Activated CD8-positive, alpha-beta T cell treated with anti-CD3 and anti-CD28 coated beads for 36 hours (primary cell): ENCODE measurements at regions not wholly inside any gene's neighbourhood (a gene's known extent, or its start where the extent isn't known, plus 50 kb on each side); places are given as distances from the start of the nearest gene placed in this dataset.

ENCODE experiments used
- ATAC-seq: fragments of 200-7000 bp; cut with Tn5 transposase; one replicate; pipeline ENCODE4 v1.10.0; 2021; ENCODE audit warnings: mild to moderate bottlenecking, moderate library complexity
- CTCF ChIA-PET: fragments of 350-600 bp; sonication (Branson Sonifier 250); formaldehyde crosslinking; loops from one replicate; lab custom pipeline; 2021; ENCODE audit warnings: antibody characterized with exemption; lab: Charles Lee
- POLR2A ChIA-PET: fragments of 350-600 bp; sonication (Branson Sonifier 250); formaldehyde crosslinking; loops from one replicate; lab custom pipeline; 2021; ENCODE audit warnings: antibody characterized with exemption; lab: Charles Lee
- DNase-seq: peaks from one replicate; pipeline ENCODE4 v3.0.0-alpha.2; 2020
- H3K27ac Mint-ChIP-seq: one replicate; pipeline ENCODE4 v1.8.0; 2021; ENCODE audit warnings: mild to moderate bottlenecking, mixed read lengths
- H3K27me3 Mint-ChIP-seq: one replicate; pipeline ENCODE4 v1.8.0; 2021; ENCODE audit warnings: mixed read lengths
- H3K36me3 Mint-ChIP-seq: one replicate; pipeline ENCODE4 v1.8.0; 2021; ENCODE audit warnings: low read depth, mixed read lengths
- H3K4me1 Mint-ChIP-seq: one replicate; pipeline ENCODE4 v1.8.0; 2021; ENCODE audit warnings: low read depth, mixed read lengths
- H3K4me3 Mint-ChIP-seq: one replicate; pipeline ENCODE4 v1.8.0; 2021; ENCODE audit warnings: mild to moderate bottlenecking, moderate library complexity, mixed read lengths
- H3K9me3 Mint-ChIP-seq: one replicate; pipeline ENCODE4 v1.8.0; 2021; ENCODE audit warnings: mixed read lengths
- intact Hi-C: fragments of 100-400 bp; cut with micrococcal nuclease; formaldehyde crosslinking; loops from one replicate; pipeline ENCODE4 v1.10.0; 2022
- TF ChIP-seq, protein P1 (sequence below): fragments of 200-600 bp; IDR thresholded peaks from one replicate; pipeline ENCODE4 v1.8.0; 2022; ENCODE audit warnings: antibody characterized with exemption, mild to moderate bottlenecking

DNA sequence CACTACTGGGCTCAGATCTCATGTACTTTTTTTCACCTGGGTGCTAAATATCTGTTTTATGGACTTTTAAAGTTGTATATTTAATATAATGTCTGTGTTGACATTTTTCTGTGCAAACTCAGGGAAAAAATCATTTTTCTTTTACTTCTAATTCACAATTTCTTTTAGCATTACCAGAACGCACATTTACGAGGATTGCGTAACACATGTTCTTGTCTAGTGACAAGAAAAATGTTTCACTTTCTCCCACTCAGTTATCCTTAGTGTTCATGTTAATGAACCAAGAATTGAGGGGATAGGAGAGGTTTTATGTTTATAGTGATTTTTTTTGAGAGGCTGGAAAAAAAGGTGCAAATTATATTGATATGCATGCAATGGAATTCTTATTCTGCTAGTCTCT lies 86.3 kb upstream of the PJA2 start:
- DNase-seq, result no peak

DNA sequence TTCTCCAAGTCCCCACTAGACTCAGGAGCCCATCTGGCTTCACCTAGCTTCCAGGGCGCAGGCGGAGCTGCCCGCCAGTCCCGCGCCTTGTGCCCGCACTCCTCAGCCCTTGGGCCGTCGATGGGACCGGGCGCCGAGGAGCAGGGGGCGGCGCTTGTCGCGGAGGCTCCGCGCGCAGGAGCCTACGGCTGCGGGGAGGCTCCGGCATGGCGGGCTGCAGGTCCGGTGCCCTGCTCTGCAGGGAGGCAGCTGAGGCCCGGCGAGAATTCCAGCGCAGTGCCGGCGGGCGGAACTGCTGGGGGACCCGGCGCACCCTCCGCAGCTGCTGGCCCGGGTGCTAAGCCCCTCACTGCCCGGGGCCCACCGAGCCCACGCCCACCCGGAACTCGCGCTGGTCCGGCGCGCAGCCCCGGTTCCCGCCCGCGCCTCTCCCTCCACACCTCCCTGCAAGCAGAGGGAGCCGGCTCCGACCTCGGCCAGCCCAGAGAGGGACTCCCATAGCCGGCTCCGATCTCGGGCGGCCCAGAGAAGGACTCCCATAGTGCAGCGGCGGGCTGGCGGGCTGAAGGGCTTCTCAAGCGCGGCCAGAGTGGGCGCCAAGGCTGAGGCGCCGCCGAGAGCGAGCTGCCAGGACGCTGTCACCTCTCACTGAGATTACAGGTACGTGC lies 78.1 kb upstream of the PJA2 start:
- ChIA-PET CTCF (no interaction called here), POLR2A (no interaction called here)
- H3K9me3 Mint-ChIP-seq, result no peaks in the 10 kb centered on the region
- H3K4me3 Mint-ChIP-seq, result no peak overlapping the region
- intact Hi-C loops, result no loop called here
- H3K27me3 Mint-ChIP-seq, result peaks cover 3% of the 10 kb centered on the region
- H3K27ac Mint-ChIP-seq, result no peak overlapping the region
- DNase-seq (no peak), ATAC-seq (no peak)
- TF ChIP-seq, protein P1, sequence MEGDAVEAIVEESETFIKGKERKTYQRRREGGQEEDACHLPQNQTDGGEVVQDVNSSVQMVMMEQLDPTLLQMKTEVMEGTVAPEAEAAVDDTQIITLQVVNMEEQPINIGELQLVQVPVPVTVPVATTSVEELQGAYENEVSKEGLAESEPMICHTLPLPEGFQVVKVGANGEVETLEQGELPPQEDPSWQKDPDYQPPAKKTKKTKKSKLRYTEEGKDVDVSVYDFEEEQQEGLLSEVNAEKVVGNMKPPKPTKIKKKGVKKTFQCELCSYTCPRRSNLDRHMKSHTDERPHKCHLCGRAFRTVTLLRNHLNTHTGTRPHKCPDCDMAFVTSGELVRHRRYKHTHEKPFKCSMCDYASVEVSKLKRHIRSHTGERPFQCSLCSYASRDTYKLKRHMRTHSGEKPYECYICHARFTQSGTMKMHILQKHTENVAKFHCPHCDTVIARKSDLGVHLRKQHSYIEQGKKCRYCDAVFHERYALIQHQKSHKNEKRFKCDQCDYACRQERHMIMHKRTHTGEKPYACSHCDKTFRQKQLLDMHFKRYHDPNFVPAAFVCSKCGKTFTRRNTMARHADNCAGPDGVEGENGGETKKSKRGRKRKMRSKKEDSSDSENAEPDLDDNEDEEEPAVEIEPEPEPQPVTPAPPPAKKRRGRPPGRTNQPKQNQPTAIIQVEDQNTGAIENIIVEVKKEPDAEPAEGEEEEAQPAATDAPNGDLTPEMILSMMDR, result no peak
- no peaks in the 10 kb centered on the region for H3K36me3 Mint-ChIP-seq
- H3K4me1 Mint-ChIP-seq, result no peaks in the 10 kb centered on the region

More for the DNA sequence above, 86.3 kb upstream of the PJA2 start:
- no peaks in the 10 kb centered on the region for H3K4me1 Mint-ChIP-seq
- ATAC-seq, result no peak
- no peaks in the 10 kb centered on the region for H3K9me3 Mint-ChIP-seq
- H3K36me3 Mint-ChIP-seq, result no peaks in the 10 kb centered on the region
- no peak overlapping the region for H3K4me3 Mint-ChIP-seq
- TF ChIP-seq, protein P1, result no peak
- intact Hi-C loops, result no loop called here
- no peak overlapping the region for H3K27ac Mint-ChIP-seq
- H3K27me3 Mint-ChIP-seq, result peaks cover 4% of the 10 kb centered on the region
- CTCF ChIA-PET, result no interaction called here
- POLR2A ChIA-PET, result no interaction called here

DNA sequence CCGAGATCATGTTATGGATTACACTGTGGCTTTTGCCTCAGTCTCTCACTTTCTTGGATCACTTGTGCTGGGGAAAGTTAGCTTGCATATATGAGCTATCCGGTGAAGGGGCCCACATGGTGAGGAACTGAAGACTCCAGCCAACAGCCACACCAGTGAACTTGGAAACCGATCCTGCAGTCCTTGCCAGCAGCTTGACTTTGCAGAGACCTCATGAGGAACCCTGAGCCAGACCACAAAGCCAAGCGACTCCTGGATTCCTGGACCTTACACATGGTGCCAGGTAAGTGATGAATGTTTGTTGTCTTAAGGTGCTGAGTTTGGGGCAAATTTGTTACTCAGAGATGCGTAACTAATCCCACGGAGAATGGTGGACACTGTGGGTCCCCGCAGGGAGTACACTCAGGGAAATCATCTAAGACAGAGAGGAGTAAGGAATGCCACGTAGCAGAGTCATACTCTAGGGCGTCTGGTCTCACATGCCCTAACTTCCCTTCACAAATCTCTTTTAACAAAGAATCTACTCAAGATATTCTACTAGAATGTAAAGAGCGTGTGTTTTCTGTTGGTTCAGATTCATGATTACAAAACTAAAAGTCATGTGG lies 76.5 kb upstream of the PJA2 start:
- CTCF ChIA-PET, result no interaction called here
- TF ChIP-seq, protein P1, result no peak
- Mint-ChIP-seq H3K4me1 (no peaks in the 10 kb centered on the region), H3K4me3 (no peak overlapping the region), H3K27ac (no peak overlapping the region), H3K27me3 (no peaks in the 10 kb centered on the region), H3K36me3 (no peaks in the 10 kb centered on the region), H3K9me3 (no peaks in the 10 kb centered on the region)
- no peak for DNase-seq
- ATAC-seq, result no peak
- POLR2A ChIA-PET, result no interaction called here
- intact Hi-C loops, result no loop called here

DNA sequence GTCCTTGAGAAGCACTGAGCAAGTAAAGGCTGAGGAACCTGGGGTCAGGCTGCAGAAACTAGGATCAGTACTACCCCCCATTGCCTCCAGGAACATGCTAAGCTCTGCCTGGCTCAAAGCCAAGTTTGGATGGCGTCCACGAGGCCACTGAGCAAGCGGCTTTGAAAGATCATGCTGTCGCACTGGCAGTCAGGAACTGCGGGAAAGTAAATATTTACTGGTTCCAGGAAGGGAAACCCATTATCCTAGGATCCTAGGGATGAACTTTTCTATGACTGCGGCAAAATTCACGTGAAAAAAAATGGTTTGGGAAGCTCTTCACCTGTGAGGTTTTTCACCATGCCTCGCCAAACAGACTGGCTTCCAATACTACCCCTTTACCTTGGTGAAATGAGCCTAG lies 75.3 kb upstream of the PJA2 start:
- intact Hi-C loops, result no loop called here
- TF ChIP-seq, protein P1, result no peak
- H3K27me3 Mint-ChIP-seq, result no peaks in the 10 kb centered on the region
- H3K9me3 Mint-ChIP-seq, result no peaks in the 10 kb centered on the region
- no peak overlapping the region for H3K4me3 Mint-ChIP-seq
- H3K36me3 Mint-ChIP-seq, result no peaks in the 10 kb centered on the region
- DNase-seq (no peak), ATAC-seq (no peak)
- no peak overlapping the region for H3K27ac Mint-ChIP-seq
- no peaks in the 10 kb centered on the region for H3K4me1 Mint-ChIP-seq
- ChIA-PET POLR2A (no interaction called here), CTCF (no interaction called here)

DNA sequence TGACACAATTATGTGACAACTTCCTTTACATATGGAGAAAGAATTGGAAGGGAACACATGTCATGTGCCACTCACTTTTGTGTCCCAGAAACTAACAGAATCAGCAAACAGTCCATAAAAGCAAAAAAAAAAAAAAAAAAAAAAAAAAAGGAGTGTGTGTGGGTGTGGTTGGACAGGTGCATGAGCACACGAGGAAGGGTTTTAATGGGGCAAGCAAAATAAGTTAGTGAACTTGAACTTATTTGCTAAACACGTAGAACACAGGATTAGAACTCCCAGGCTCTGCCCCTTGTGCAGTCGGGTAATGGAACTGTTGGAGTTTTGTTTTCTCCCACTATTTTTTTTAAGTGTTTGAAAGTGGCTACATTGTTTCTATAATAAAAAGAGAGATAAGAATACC lies 74.8 kb upstream of the PJA2 start:
- TF ChIP-seq, protein P1, result no peak
- Mint-ChIP-seq H3K9me3 (no peaks in the 10 kb centered on the region), H3K27ac (no peak overlapping the region), H3K27me3 (no peaks in the 10 kb centered on the region), H3K36me3 (no peaks in the 10 kb centered on the region), H3K4me1 (no peaks in the 10 kb centered on the region), H3K4me3 (no peak overlapping the region)
- intact Hi-C loops, result no loop called here
- ChIA-PET CTCF (no interaction called here), POLR2A (no interaction called here)
- DNase-seq (no peak), ATAC-seq (no peak)
